Fibroblast of skin of scalp (primary cell): ENCODE measurements at regions not wholly inside any gene's neighbourhood (a gene's known extent, or its start where the extent isn't known, plus 50 kb on each side); places are given as distances from the start of the nearest gene placed in this dataset.
A peak's percentile ranks its signal among the peaks of the same experiment; 100 is the strongest.
"Not testable (repeated sequence)": the region's sequence is repeated elsewhere in the genome, so short reads cannot be mapped to it uniquely, and the experiment has no call there.

ENCODE experiments used
- DNase-seq: peaks from one replicate; pipeline ENCODE4 v3.0.0-alpha.2; 2013

DNA sequence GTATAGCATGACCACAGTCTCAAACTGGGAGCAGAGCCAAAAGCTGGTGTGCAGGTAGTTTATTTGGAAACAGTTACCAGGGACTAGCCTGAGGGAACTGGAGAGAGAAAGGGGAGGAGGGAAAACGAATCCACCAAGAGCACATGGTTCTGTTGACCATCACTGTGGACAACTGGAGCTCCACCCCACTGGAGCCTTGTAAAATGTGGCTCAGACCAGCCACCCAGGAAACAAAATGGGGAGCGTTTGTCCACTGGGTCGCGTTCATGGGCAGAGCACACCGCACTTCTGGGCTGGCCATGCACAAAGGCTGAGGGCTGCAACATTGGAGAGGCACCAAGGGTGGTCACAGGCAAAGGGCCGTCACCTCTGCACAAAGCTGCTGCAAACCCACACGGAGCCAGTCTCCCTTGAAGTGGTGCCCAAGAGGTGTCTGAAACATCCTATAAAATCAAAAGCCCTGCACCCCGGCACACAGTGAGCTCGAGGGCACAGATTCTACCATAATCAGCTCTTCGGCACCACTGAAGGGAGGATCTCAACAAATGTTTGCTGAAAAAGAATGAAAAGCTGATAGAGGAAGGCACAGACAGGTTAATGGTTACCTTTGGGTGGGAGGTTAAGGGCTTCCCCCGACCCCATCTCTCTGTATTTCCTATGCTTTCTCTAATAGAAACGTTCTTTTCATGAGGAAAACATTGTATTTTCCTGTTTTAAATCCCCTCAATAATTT is 192.9 kb downstream of the INHBB start:
- no peak for DNase-seq

DNA sequence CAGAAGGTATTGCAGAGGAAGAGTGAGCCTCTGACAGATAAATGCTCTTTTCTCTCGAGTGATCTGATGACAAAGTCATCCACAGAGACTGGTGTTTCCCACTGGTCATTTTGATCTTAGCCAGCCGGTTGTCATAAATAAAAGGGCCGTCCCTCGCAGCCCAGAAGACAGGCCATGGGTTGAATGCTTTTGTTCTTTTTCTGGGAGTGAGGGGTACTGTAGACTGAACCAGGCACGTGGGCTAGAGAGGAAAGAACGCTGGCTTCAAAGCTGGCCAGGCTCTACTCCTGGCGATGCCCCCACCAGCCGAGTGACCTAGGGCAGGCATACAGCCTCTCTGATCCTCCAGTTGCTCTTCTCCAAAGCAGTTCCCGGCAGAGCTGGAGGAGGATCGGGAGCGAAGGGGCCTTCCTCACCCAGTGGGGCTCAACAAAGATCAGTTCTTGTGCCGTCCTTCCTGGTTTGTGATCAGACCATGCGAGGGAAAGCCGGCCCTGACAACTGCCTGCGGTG is 193.5 kb downstream of the INHBB start:
- no peak for DNase-seq

DNA sequence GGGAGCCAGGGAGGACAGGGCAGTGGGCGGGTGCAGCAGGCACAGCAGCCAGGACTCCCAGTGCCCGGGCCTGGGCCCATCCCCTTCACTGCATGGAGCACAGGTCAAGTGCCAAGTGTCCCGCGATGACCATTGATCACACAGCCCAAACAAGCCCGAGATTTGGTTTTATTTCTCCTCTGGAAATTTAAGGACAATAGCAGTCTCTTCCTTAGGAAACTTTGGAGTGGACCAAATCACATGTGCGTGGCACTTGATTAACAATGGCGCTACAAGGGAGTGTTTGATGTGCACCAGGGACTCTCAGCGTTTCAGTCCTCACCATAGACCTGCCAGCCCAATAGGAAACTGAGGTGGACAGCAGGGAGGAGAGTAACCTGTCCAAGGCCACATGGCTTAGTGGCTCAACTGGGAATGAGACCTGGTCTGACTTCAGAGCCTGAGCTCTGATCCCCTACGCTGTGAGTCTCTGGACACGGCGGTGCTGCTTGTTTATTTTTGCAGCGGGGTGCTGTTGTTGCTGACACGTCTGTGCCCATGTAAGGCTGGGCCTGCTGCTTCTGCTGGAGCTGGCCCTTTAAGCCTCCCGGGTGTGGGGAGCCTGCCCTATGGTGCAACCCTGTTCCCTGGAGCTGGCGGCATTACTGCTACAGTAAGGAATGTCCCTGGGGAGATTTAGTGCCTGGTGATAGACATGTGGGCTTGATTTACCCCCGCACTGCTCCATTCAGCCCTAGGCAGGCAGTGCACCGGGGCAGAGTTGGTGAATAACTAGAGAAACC is 194.2 kb downstream of the INHBB start:
- DNase-seq, result peak; percentile 99

DNA sequence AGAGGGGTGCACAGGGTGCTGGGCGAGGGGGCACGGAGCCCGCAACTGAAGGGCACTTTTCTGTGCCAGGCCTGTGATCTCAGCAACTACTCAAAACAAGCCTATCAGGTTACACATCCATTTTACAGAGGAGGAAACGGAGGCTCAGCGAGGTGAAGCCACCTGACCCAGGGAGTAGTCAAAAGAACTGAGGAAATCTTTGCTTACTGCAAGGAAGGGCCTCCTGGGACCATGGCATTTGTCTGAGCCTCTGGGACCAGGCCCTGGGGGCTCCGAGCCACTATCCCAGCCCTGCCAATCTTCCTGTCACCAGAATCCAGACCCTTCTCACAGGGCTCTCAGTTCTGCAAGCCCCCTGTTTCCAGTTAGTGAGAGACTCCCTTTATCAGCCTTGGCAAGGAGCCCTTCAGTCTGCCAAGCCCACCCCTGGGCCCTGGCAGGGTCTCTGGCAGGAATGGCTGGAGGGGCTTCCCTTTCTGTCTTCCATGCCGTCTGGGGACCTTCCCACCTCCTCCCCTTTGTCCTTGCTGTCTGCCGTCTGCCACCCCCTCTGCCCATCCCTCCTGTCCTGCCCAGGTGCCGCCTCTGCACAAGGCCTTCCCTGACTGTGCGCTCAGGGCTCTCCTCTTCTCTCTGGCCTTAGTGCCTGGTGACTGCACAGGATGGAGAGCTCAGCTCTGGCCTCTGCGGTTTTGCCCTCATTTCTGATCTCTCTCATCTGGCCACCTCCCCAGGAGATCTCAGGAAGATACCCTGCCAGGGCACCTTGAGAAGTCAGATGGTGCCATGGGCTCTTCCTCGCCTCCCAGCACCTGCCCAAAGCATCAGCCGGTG is 194.7 kb upstream of the GLI2 start:
- DNase-seq, result no peak

DNA sequence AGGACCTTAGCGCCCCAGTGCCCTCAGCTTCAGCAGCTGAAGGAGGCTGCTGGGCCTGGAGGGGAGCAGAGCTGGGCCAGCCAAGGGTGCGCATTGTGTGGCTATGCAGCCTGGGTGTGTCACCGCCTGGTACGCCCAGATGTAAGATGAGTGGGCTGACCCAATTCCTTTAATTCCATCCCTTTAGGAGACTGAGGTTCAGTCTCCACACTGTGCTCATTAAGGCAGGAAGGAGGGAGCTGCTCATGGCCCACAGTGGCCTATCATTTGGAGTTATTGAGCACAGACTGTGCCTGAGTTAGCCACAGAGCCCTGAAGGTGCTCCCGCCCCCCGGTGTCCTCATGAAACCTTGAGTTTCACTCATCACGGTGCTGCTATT is 194.1 kb upstream of the GLI2 start:
- peak; percentile 60 for DNase-seq

DNA sequence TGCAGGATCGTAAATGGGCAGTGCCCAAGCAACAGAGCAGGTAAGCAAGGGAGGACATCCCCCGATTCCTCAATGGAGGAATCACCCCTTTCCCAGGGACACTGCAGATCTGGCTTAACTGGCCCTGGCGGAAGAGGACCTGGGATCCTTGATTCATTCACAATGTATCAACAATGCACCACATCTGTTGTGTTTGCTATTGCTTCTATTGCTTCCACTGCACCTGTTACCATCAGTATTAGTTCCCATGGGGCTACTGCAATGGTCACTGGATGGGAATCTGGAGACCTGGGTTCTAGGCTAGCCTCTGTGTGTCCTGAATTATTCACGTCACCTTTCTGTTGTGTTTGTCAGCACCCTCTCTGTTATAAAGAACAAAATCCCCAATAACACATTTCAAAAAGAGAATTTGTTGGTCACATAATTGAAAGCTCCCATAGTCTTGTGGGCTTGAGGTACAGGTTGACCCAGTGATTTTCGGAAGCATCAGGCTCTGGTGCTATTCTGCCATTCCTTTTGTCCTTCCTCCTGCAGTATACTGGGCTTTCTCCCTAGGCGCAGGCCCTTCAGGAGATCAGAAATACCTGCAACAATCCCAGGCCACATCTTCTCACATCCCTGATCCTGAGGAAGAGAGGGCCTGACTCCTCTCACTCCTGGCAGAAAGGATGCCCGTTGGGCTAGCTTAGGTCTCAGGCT is 193.5 kb upstream of the GLI2 start:
- no peak for DNase-seq

- DNase-seq, result no peak
Observed at GRCh38 chr2:120542911-120543527, 192.6 kb upstream of the GLI2 start.

GRCh38 chr2:120543899-120544298 is 191.8 kb upstream of the GLI2 start:
- DNase-seq, result no peak

DNA sequence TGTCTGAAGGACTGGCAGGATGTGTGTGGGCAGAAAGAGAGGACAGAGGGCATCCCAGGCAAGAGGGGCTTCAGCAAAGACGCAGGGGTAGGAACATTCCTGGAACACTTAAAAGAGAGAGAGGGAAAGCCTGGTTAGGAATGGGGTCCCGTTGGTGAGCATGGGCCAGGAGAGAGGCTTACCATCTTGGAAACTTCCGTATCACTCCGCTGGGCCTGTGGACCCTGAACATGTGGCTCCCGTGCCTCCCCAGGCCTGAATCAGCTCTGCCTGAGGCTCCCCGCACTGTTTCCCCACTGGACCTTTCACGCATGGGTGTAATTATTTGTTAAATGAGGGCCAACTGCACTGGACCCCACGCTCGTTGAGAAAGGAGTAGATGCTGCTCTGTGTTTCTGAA is 191.1 kb upstream of the GLI2 start:
- DNase-seq, result no peak

DNA sequence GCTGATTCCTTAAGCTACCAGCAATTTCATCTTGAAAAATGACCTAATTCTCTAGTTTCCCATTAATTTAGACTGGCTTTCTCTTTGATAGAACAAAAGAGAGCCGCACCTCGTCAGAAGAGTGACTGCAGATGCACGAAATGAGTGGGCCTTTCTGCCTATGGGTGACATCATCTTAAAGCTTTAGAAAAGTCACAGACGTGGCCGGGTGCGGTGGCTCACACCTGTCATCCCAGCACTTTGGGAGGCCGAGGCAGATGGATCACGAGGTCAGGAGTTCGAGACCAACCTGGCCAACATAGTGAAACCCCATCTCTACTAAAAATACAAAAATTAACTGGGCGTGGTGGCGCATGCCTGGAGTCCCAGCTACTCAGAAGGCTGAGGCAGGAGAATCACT is 190.7 kb upstream of the GLI2 start:
- DNase-seq, result not testable (repeated sequence)

DNA sequence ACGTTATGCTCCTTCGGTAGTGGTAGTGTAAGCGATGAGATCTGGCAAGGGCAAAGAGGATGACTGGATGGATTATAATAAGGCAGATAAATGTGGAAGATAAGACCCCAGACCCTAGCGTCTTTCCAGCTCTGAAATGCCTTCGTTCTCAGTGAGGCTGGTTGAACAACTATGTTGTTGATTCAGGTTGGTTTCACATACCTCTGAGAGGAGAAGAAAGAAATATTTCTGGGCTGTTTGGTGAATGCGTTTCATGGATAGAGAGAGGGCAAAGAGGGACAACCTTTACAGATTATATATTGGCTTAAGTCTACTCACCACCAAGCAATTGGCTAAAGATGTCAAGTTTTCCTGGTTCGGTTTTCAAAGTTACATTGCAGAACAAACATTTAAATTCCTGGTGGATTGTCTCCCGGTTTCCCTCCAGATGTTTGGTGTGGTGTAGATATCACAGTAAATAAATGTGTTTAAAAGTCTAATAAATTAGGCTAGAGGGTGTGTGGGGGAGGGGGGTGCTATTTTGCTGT is 190.1 kb upstream of the GLI2 start:
- DNase-seq, result no peak

DNA sequence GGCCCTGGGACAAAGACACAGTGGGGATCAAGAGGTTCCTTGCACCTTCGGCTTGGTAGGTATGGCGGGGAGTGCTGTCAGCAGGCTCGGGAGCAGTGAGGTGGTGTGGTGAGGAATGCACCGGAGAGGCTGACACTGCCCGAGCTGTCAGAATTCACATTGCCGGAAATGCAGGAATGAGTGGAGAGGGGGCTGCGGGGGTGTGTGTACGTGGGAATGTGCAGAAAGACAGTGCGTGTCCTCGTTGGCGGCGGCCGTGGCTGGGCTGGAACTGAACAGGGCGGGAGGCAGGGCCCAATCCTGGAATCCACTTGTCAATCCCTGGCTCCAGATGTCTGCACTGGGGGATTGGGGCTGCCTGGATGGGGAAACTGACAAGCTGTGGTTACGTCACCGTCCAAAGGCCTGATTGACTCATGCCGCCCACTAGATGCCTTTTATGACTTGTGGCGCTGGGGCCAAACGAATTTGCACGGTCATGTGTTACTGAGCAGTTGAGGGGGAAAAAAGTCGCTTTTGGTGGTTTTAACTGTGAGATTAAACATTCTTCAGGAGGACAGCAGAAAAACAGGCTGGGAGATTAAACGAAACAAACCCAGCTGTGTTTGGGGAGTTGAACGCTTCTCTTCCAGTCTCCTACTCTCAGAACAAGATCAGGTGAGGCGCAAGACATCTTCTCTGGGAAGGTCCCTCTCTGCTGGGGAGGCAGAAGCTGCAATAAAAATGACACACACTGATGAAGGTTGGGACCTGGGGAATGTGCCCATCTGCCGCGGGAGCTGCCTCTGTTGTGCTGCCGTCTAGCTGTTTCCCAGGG is 189.4 kb upstream of the GLI2 start:
- DNase-seq, result peak; percentile 97

GRCh38 chr2:120546865-120547390 is 188.7 kb upstream of the GLI2 start:
- DNase-seq, result no peak

DNA sequence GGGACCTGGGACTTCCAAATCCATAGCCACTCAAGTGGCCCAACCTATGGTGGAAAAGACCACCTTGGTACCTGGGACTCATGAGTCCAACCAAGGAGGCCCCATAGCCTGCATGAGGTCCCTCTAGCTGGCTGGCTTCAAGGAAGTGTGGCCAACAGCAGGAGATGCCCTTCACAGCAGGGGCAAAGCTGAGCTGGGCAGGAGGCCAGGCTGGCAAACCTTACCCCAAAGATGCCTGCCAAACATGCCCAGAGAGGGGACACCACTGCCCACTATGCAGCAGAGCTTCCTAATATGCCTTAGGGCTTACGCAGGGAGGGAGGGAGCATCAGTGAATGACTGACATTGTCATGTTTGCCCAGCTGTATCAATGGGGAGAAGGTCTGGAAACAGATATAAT is 188.0 kb upstream of the GLI2 start:
- no peak for DNase-seq

- DNase-seq, result no peak
Observed at GRCh38 chr2:120548627-120549608, 186.8 kb upstream of the GLI2 start.

GRCh38 chr2:120549841-120550240 is 185.8 kb upstream of the GLI2 start:
- DNase-seq, result no peak

- no peak for DNase-seq
Observed at GRCh38 chr2:120550282-120550681, 185.4 kb upstream of the GLI2 start.

- no peak for DNase-seq
Observed at GRCh38 chr2:120550893-120551446, 184.7 kb upstream of the GLI2 start.

DNA sequence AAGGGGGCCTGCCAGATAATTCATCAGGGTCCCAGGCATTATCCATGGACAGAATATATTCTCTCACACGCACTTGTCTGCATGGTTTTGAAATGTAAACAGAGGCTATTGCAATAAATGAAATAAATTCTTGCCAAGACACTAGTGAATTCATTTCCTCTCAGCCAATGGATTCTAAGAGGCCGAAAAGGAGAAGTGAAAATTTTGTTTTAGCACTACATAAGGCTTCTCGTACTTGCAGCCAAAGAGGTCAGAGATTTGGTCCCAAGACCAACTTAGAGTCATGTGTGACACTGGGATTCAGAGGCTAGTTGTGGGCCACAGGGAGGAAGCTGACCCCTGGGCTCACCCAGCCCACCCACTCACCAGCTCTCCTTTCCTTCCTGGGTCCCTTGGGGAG is 184.1 kb upstream of the GLI2 start:
- DNase-seq, result no peak
